WTC11 (cell line): ENCODE measurements at regions not wholly inside any gene's neighbourhood (a gene's known extent, or its start where the extent isn't known, plus 50 kb on each side); places are given as distances from the start of the nearest gene placed in this dataset.

Source experiments
- ATF1 ChIP-seq: sonication (generic); formaldehyde crosslinking; IDR thresholded peaks from 2 replicates; pipeline ENCODE4 v1.8.1; 2023; ENCODE audit warnings: mild to moderate bottlenecking, moderate library complexity, missing genetic modification reagents
- ATF2 ChIP-seq: sonication (generic); formaldehyde crosslinking; IDR thresholded peaks from 2 replicates; pipeline ENCODE4 v1.8.1; 2022; ENCODE audit warnings: low read depth, missing genetic modification reagents, borderline replicate concordance
- CTCF ChIP-seq: fragments of 200-600 bp; IDR thresholded peaks from 2 replicates; pipeline ENCODE4 v1.8.0; 2022; ENCODE audit warnings: antibody characterized with exemption
- FOXJ3 ChIP-seq: sonication (generic); formaldehyde crosslinking; IDR thresholded peaks from 2 replicates; pipeline ENCODE4 v1.9.0; 2021; ENCODE audit warnings: missing genetic modification reagents, mild to moderate bottlenecking, borderline replicate concordance
- MAX ChIP-seq: sonication (generic); formaldehyde crosslinking; IDR thresholded peaks from 2 replicates; pipeline ENCODE4 v1.8.0; 2022; ENCODE audit warnings: mild to moderate bottlenecking, missing genetic modification reagents
- NR2C2 ChIP-seq: sonication (generic); formaldehyde crosslinking; IDR thresholded peaks from 2 replicates; pipeline ENCODE4 v1.8.0; 2022; ENCODE audit warnings: mild to moderate bottlenecking, missing genetic modification reagents

GRCh38 chr11:31967404-31968130 is 123.3 kb upstream of the RCN1 start:
- TF ChIP-seq CTCF (no peak), FOXJ3 (CRISPR knock-in tag) (no peak), NR2C2 (CRISPR knock-in tag) (no peak), ATF1 (no peak), MAX (CRISPR knock-in tag) (no peak), ATF2 (CRISPR knock-in tag) (no peak)
